Upper lobe of left lung (tissue), 6 donors: ENCODE measurements at regions not wholly inside any gene's neighbourhood (a gene's known extent, or its start where the extent isn't known, plus 50 kb on each side); places are given as distances from the start of the nearest gene placed in this dataset.

Source experiments
- ATAC-seq, 2 donors: fragments of 200-7000 bp; cut with Tn5 transposase; one replicate each; pipeline ENCODE4 v1.9.1; 2022; ENCODE audit warnings: mild to moderate bottlenecking in 2 of 2, moderate library complexity in 2 of 2; ENCODE audit not compliant: low FRiP score in 2 of 2
- DNase-seq, 2 donors: peaks; one replicate each; pipeline ENCODE4 v3.0.0-alpha.2; 2019 to 2020
- H3K27ac ChIP-seq, 4 donors: fragments of 200-600 bp; sonication (generic); one replicate each; pipeline ENCODE4 v1.5.1; 2016 to 2019
- H3K27me3 ChIP-seq, 4 donors: fragments of 200-600 bp; sonication (generic); one replicate each; pipeline ENCODE4 v1.5.1; 2017 to 2019
- H3K36me3 ChIP-seq, 4 donors: fragments of 200-600 bp; sonication (generic); one replicate each; pipeline ENCODE4 v1.5.1; 2016 to 2019
- H3K4me1 ChIP-seq, 4 donors: fragments of 200-600 bp; sonication (generic); one replicate each; pipeline ENCODE4 v1.5.1; 2018 to 2019
- H3K4me3 ChIP-seq, 4 donors: fragments of 200-600 bp; sonication (generic); one replicate each; pipeline ENCODE4 v1.5.1; 2017 to 2019; ENCODE audit warnings: mild to moderate bottlenecking in 2 of 4, moderate library complexity in 1 of 4
- H3K9me3 ChIP-seq, 4 donors: fragments of 200-600 bp; sonication (generic); one replicate each; pipeline ENCODE4 v1.5.1; 2018 to 2019
- CTCF ChIP-seq, 6 experiments: fragments of 450-650 bp in 4 of 6; fragments of 200-600 bp in 2 of 6; sonication (generic) in 2 of 6; IDR thresholded peaks; one replicate each; pipeline ENCODE4 v1.5.1; 2016 to 2019; ENCODE audit warnings: antibody characterized with exemption in 6 of 6
- EP300 ChIP-seq, 4 donors: sonication (generic); formaldehyde crosslinking; IDR thresholded peaks; one replicate each; pipeline ENCODE4 v1.5.1; 2017; ENCODE audit warnings: antibody characterized with exemption in 4 of 4, control low read depth in 2 of 4
- POLR2A ChIP-seq, 4 donors: fragments of 450-650 bp; IDR thresholded peaks; one replicate each; pipeline ENCODE4 v1.5.1; 2016 to 2017; ENCODE audit warnings: antibody characterized with exemption in 4 of 4, mild to moderate bottlenecking in 2 of 4
- POLR2AphosphoS5 ChIP-seq, 2 donors: sonication (generic); formaldehyde crosslinking; IDR thresholded peaks; one replicate each; pipeline ENCODE4 v1.5.1; 2017; ENCODE audit warnings: antibody characterized with exemption in 2 of 2
- WGBS, 2 donors: methylation state at CpG; one replicate each; pipeline ENCODE4 v1.1.5; 2017 to 2018; 5-methylcytosine and 5-hydroxymethylcytosine counted together
- donor health status: DM: no; HTN: no; CAD: no; lungs with moderate emphysema.
- donor health status: DM: no; HTN: yes; CAD: no; lungs with severe emphysema.

GRCh38 chr15:70423267-70423666, 325.6 kb upstream of the TLE3 start:
- Histone ChIP-seq H3K36me3 (no peaks in the 10 kb centered on the region), H3K9me3 (no peaks in the 10 kb centered on the region), H3K4me1 (no peaks in the 10 kb centered on the region), H3K27me3 (no peaks in the 10 kb centered on the region), H3K27ac (no peak overlapping the region), H3K4me3 (no peak overlapping the region)
- TF ChIP-seq POLR2AphosphoS5 (IDR thresholded peaks at IDR 0.05) (no peak), POLR2A (IDR thresholded peaks at IDR 0.05) (no peak), CTCF (IDR thresholded peaks at IDR 0.05) (no peak), EP300 (IDR thresholded peaks at IDR 0.05) (no peak)
- ATAC-seq = no peak
- 62 to 90% methylated on average over 2 of the region's 2 CpGs for WGBS, 2 donors
- DNase-seq = no peak

GRCh38 chr15:70422342-70422741, 324.6 kb upstream of the TLE3 start:
- H3K4me1 ChIP-seq = no peaks in the 10 kb centered on the region
- H3K9me3 ChIP-seq = no peaks in the 10 kb centered on the region
- H3K27ac ChIP-seq = no peak overlapping the region
- H3K27me3 ChIP-seq = no peaks in the 10 kb centered on the region
- no peak overlapping the region for H3K4me3 ChIP-seq
- WGBS, 2 donors = 82 to 84% methylated on average over 4 of the region's 4 CpGs
- H3K36me3 ChIP-seq = no peaks in the 10 kb centered on the region
- TF ChIP-seq POLR2AphosphoS5 (IDR thresholded peaks at IDR 0.05) = no peak
- TF ChIP-seq POLR2A (IDR thresholded peaks at IDR 0.05) = no peak
- TF ChIP-seq EP300 (IDR thresholded peaks at IDR 0.05) = no peak
- TF ChIP-seq CTCF (IDR thresholded peaks at IDR 0.05) = no peak
- ATAC-seq = no peak
- no peak for DNase-seq

GRCh38 chr15:70420948-70421482, 323.3 kb upstream of the TLE3 start:
- H3K9me3 ChIP-seq = no peaks in the 10 kb centered on the region
- 59 to 62% methylated on average over 5 of the region's 5 CpGs for WGBS, 2 donors
- no peak overlapping the region for H3K4me3 ChIP-seq
- no peaks in the 10 kb centered on the region for H3K4me1 ChIP-seq
- no peaks in the 10 kb centered on the region for H3K27me3 ChIP-seq
- ATAC-seq (no peak), DNase-seq (peak in 1 of 2 donors; percentile 42)
- H3K27ac ChIP-seq = no peak overlapping the region
- TF ChIP-seq CTCF (IDR thresholded peaks at IDR 0.05) = no peak
- no peak for TF ChIP-seq EP300 (IDR thresholded peaks at IDR 0.05)
- TF ChIP-seq POLR2AphosphoS5 (IDR thresholded peaks at IDR 0.05) = no peak
- no peak for TF ChIP-seq POLR2A (IDR thresholded peaks at IDR 0.05)
- H3K36me3 ChIP-seq = no peaks in the 10 kb centered on the region

- Histone ChIP-seq H3K27me3 (no peaks in the 10 kb centered on the region), H3K4me3 (no peak overlapping the region), H3K4me1 (no peaks in the 10 kb centered on the region), H3K36me3 (no peaks in the 10 kb centered on the region), H3K27ac (no peak overlapping the region), H3K9me3 (no peaks in the 10 kb centered on the region)
- ATAC-seq = no peak
- no peak for DNase-seq
- WGBS, 2 donors = 77 to 82% methylated on average over 4 of the region's 4 CpGs
- no peak for TF ChIP-seq EP300 (IDR thresholded peaks at IDR 0.05)
- no peak for TF ChIP-seq POLR2A (IDR thresholded peaks at IDR 0.05)
- no peak for TF ChIP-seq CTCF (IDR thresholded peaks at IDR 0.05)
- no peak for TF ChIP-seq POLR2AphosphoS5 (IDR thresholded peaks at IDR 0.05)
Observed at GRCh38 chr15:70420086-70420947, 322.6 kb upstream of the TLE3 start.
